ENCODE measurements at regions not wholly inside any gene's neighbourhood (a gene's known extent, or its start where the extent isn't known, plus 50 kb on each side); places are given as distances from the start of the nearest gene placed in this dataset.
"Not testable (repeated sequence)": the region's sequence is repeated elsewhere in the genome, so short reads cannot be mapped to it uniquely, and the experiment has no call there.

GRCh38 chr3:174336784-174337183, 522.4 kb upstream of the NAALADL2 start:
- no peak for DNase-seq

- DNase-seq = no peak
These were observed 521.9 kb upstream of the NAALADL2 start for GRCh38 chr3:174337227-174337626.

GRCh38 chr3:174340624-174341587, 518.2 kb upstream of the NAALADL2 start:
- no peak for DNase-seq

GRCh38 chr3:174342171-174342570, 517.0 kb upstream of the NAALADL2 start:
- no peak for DNase-seq

- no peak for DNase-seq
These were observed 516.1 kb upstream of the NAALADL2 start for GRCh38 chr3:174342941-174343501.

- no peak for DNase-seq
These were observed 513.0 kb upstream of the NAALADL2 start for GRCh38 chr3:174346141-174346540.

GRCh38 chr3:174346571-174346970, 512.6 kb upstream of the NAALADL2 start:
- no peak for DNase-seq

- no peak for DNase-seq
These were observed 511.5 kb upstream of the NAALADL2 start for GRCh38 chr3:174347474-174348138.

GRCh38 chr3:174352227-174352626, 506.9 kb upstream of the NAALADL2 start:
- no peak for DNase-seq

GRCh38 chr3:174355505-174355904, 503.6 kb upstream of the NAALADL2 start:
- peak in 1 of 2 experiments; percentile 32 for DNase-seq

GRCh38 chr3:174356596-174356995, 502.5 kb upstream of the NAALADL2 start:
- no peak for DNase-seq

GRCh38 chr3:174358252-174358651, 500.9 kb upstream of the NAALADL2 start:
- no peak for DNase-seq

GRCh38 chr3:174362556-174362955, 496.6 kb upstream of the NAALADL2 start:
- no peak for DNase-seq

GRCh38 chr3:174363256-174363655, 495.9 kb upstream of the NAALADL2 start:
- DNase-seq = no peak

GRCh38 chr3:174365796-174366195, 493.3 kb upstream of the NAALADL2 start:
- no peak for DNase-seq

- not testable (repeated sequence) for DNase-seq
These were observed 492.2 kb upstream of the NAALADL2 start for GRCh38 chr3:174366904-174367303.

- DNase-seq = no peak
These were observed 482.8 kb upstream of the NAALADL2 start for GRCh38 chr3:174376346-174376745.

- DNase-seq = no peak
These were observed 482.0 kb upstream of the NAALADL2 start for GRCh38 chr3:174377096-174377495.

- DNase-seq = no peak
These were observed 481.4 kb upstream of the NAALADL2 start for GRCh38 chr3:174377684-174378083.

- DNase-seq = no peak
These were observed 476.3 kb upstream of the NAALADL2 start for GRCh38 chr3:174382878-174383277.

- no peak for DNase-seq
These were observed 471.4 kb upstream of the NAALADL2 start for GRCh38 chr3:174387736-174388135.

GRCh38 chr3:174397848-174398247, 461.3 kb upstream of the NAALADL2 start:
- DNase-seq = peak in 1 of 2 experiments; percentile 24

- no peak for DNase-seq
These were observed 460.4 kb upstream of the NAALADL2 start for GRCh38 chr3:174398761-174399160.

- DNase-seq = no peak
These were observed 455.3 kb upstream of the NAALADL2 start for GRCh38 chr3:174403831-174404230.

Data from SW 1271 (cell line).